SH-SY5Y (cell line): ENCODE measurements at regions not wholly inside any gene's neighbourhood (a gene's known extent, or its start where the extent isn't known, plus 50 kb on each side); places are given as distances from the start of the nearest gene placed in this dataset.

Source experiments
- GATA2 ChIP-seq: IDR thresholded peaks from 2 replicates; pipeline ENCODE4 v1.6.1; 2011; ENCODE audit warnings: mild to moderate bottlenecking, low read depth, low read length
- GATA3 ChIP-seq: IDR thresholded peaks from 2 replicates; pipeline ENCODE4 v1.6.1; 2011; ENCODE audit warnings: low read depth, mild to moderate bottlenecking, low read length, moderate library complexity

- TF ChIP-seq GATA3 (no peak), GATA2 (no peak)
These were observed 186.9 kb downstream of the ALX1 start for GRCh38 chr12:85466890-85467289.
